Neutrophil (primary cell): ENCODE measurements at regions not wholly inside any gene's neighbourhood (a gene's known extent, or its start where the extent isn't known, plus 50 kb on each side); places are given as distances from the start of the nearest gene placed in this dataset.

Experiments
- H3K27ac ChIP-seq: fragments of 200-600 bp; sonication (generic); 2 replicates; pipeline ENCODE4 v1.5.1; 2016; ENCODE audit warnings: mild to moderate bottlenecking, moderate library complexity
- H3K27me3 ChIP-seq: fragments of 200-600 bp; sonication (generic); 2 replicates; pipeline ENCODE4 v1.6.0; 2016; ENCODE audit warnings: mild to moderate bottlenecking
- H3K36me3 ChIP-seq: fragments of 200-600 bp; sonication (generic); 2 replicates; pipeline ENCODE4 v1.5.1; 2017
- H3K4me1 ChIP-seq, 2 experiments: fragments of 200-600 bp in 1 of 2; sonication (generic) in 1 of 2; 1 replicate in 1 of 2; 2 replicates in 1 of 2; pipeline versions ENCODE4 v1.5.1 to v1.6.1; 2013 to 2016; ENCODE audit warnings: low read depth in 1 of 2, low read length in 1 of 2, mild to moderate bottlenecking in 1 of 2, moderate library complexity in 1 of 2; ENCODE audit not compliant: control insufficient read depth in 1 of 2, insufficient read depth in 1 of 2
- H3K4me3 ChIP-seq, 2 experiments: fragments of 200-600 bp in 1 of 2; sonication (generic) in 1 of 2; 1 replicate in 1 of 2; 2 replicates in 1 of 2; pipeline ENCODE4 v1.5.1; 2013 to 2016; ENCODE audit warnings: low read depth in 1 of 2, low read length in 1 of 2, mild to moderate bottlenecking in 1 of 2, moderate library complexity in 1 of 2
- H3K9me3 ChIP-seq: fragments of 200-600 bp; sonication (generic); 2 replicates; pipeline ENCODE4 v1.5.1; 2016
- TF ChIP-seq, protein P1 (sequence below): fragments of 200-600 bp; sonication (generic); IDR thresholded peaks from 2 replicates; pipeline ENCODE4 v1.5.1; 2016; ENCODE audit warnings: antibody characterized with exemption

DNA sequence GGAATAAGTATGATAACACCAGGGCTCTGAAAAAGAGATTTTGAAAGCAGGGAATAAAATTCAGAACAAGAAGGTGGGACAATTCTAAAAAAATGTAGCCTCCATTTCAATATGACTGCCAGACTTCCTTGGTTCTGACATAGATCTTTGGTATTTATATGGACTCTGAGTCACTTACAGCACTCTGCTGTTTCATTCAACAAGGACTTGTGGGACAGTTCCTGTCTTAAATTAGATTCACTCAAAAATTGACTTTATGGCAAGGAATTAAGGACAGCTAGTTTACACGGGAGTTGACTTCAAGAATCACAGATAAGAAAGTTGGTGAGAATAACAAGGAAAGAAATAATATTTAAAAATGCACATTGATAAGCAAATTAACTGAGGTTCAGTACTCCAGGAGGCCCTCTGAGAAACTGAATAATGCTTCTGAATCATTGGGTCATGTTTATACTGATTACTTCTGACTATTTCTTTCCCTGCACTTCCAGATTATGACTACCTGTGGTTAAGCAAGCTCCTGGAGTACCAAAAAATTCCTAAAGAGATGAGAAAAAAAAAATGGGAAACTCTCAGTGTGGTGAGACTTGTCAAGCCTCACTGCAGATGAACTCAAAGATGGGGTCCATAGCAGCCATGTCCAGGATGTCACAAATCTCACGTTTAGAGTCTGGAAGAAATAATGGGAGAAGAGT lies 828.3 kb upstream of the PIK3C3 start:
- Histone ChIP-seq H3K4me3 (no peak overlapping the region), H3K36me3 (no peaks in the 10 kb centered on the region), H3K4me1 (no peaks in the 10 kb centered on the region), H3K9me3 (no peaks in the 10 kb centered on the region), H3K27me3 (no peaks in the 10 kb centered on the region), H3K27ac (no peak overlapping the region)
- TF ChIP-seq, protein P1, sequence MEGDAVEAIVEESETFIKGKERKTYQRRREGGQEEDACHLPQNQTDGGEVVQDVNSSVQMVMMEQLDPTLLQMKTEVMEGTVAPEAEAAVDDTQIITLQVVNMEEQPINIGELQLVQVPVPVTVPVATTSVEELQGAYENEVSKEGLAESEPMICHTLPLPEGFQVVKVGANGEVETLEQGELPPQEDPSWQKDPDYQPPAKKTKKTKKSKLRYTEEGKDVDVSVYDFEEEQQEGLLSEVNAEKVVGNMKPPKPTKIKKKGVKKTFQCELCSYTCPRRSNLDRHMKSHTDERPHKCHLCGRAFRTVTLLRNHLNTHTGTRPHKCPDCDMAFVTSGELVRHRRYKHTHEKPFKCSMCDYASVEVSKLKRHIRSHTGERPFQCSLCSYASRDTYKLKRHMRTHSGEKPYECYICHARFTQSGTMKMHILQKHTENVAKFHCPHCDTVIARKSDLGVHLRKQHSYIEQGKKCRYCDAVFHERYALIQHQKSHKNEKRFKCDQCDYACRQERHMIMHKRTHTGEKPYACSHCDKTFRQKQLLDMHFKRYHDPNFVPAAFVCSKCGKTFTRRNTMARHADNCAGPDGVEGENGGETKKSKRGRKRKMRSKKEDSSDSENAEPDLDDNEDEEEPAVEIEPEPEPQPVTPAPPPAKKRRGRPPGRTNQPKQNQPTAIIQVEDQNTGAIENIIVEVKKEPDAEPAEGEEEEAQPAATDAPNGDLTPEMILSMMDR, result no peak

DNA sequence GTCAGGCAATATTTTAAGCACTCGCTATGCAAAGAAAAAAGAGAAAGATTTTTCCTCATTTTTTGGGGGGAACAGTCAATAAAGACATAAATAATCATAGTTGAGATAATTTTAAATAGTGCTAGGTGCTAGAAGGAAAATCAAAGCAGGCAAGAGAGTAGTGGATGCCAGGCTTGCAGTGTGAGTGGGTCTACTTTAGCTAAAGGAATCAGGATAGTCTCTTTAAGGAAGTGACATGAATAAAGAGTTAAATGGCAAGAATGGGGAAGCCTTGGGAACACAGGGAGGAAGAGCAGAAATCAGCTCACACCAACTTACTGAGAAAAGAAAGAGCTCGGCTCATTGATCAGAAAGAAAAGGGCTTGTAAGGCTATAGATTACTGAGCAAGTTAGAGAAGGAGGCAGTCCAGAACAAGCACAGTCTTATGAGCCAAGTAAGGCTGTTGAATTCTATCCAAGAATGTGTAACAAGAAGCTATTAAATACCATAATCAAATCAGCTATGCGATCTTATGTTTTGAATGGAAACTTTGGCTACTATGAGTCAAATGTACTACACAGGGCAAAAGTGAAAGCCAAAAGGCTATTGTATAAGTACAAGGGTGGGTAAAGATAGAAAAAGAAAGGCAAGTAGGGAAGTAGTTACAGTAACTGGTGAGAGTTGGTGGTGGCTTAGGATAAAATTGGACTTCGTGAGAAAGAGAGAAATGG lies 833.8 kb upstream of the PIK3C3 start:
- Histone ChIP-seq H3K36me3 (no peaks in the 10 kb centered on the region), H3K9me3 (no peaks in the 10 kb centered on the region), H3K4me3 (no peak overlapping the region), H3K27me3 (no peaks in the 10 kb centered on the region), H3K27ac (no peak overlapping the region), H3K4me1 (no peaks in the 10 kb centered on the region)
- TF ChIP-seq, protein P1, result no peak

DNA sequence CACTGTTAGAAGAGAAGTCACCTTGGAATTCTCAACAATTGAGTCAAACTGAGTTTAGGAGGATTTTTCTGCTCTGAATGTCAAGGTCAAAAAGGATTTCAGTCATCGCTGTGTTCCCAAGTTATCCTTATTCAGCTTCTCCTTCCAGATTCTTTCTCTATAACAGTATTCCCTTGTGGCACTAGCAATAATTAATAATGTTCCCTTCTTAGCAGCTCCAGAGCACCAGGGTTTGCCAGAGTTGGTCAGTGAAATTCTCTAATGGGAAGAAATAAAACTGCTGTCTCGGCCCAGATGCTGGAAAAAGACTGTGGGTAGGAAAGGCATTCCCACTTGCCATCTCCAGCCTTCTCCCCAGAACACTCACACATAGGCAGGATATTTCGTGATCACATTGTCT lies 836.0 kb upstream of the PIK3C3 start:
- Histone ChIP-seq H3K4me1 (no peaks in the 10 kb centered on the region), H3K27ac (no peak overlapping the region), H3K27me3 (no peaks in the 10 kb centered on the region), H3K36me3 (no peaks in the 10 kb centered on the region), H3K4me3 (no peak overlapping the region), H3K9me3 (no peaks in the 10 kb centered on the region)
- TF ChIP-seq, protein P1, result no peak

DNA sequence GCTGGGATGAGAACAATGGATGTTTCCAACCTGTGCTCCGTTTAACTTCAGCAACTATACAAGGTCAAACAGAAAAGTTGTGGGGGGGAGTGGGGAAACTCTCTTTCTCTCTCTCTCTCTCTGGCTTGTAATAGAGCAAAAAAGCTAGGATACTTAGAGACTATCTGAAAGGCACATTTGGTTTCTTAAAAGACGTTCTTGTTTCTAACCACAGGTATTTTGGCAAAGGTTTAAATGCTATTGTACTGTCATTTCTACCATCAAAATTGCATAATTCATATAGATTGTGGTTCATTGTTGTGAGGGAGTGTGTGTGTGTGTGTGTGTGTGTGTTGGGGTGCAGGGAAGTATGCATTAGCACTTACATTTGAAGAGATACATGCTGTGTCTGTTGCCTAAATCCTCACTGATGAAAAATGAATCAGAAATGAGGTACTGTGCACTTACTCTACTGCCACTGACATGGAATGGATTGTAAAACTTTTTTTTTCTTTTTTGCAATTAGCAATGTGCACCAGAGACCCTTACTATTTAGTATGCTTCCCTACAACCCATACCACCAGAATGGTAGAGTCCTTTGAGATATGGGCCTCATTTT lies 841.0 kb upstream of the PIK3C3 start:
- TF ChIP-seq, protein P1, result no peak
- H3K4me1 ChIP-seq, result no peaks in the 10 kb centered on the region
- no peaks in the 10 kb centered on the region for H3K36me3 ChIP-seq
- H3K4me3 ChIP-seq, result no peak overlapping the region
- peaks cover 2% of the 10 kb centered on the region for H3K9me3 ChIP-seq
- no peak overlapping the region for H3K27ac ChIP-seq
- H3K27me3 ChIP-seq, result no peaks in the 10 kb centered on the region

DNA sequence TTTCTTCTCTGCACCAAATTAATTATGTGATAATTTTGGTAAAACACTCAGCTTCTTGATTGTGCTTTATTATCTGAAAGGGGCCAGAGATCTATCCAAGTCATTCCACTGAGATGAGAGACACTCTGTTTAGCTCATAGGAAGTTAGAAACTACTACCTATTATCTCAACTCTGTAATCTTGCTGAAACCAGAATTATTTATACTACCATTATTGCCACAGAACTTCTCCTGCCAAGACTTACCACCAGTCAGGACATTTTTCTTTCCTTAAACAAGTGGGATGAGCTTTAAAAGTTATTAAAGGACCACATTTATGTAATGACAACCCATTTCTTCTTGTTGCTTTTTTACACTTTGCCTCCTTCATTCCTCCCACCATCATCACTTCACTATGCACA lies 855.6 kb upstream of the PIK3C3 start:
- H3K36me3 ChIP-seq, result no peaks in the 10 kb centered on the region
- no peaks in the 10 kb centered on the region for H3K9me3 ChIP-seq
- H3K27ac ChIP-seq, result no peak overlapping the region
- no peaks in the 10 kb centered on the region for H3K27me3 ChIP-seq
- no peak overlapping the region for H3K4me3 ChIP-seq
- TF ChIP-seq, protein P1, result no peak
- no peaks in the 10 kb centered on the region for H3K4me1 ChIP-seq
